ENCODE measurements at regions not wholly inside any gene's neighbourhood (a gene's known extent, or its start where the extent isn't known, plus 50 kb on each side); places are given as distances from the start of the nearest gene placed in this dataset.

DNA sequence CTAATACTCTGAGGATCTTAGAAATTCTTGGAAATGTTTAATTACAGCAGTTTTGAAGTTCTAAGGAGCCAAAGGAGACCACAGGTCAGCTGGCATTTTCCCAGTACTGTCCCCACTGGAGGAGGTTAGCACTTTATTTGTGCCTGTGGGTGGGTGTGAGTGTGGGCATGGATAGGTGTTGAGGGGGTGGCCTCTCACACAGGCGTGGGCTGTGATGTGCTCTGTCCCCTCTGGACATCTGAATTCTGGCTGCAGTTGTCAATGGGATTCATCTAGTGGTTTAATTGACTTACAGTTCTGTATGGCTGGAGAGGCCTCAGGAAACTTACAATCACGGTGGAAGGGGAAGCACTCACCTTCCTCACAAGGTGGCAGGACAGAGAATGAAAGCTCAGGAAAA is 135.4 kb upstream of the NAMPT start:
- peak overlapping the region; percentile 10 for H3K4me3 Mint-ChIP-seq
- ChIA-PET POLR2A (interaction anchor here (1.1 to 3.5 kb wide), 5 partner anchors 15 to 139 kb away, joined by 3 to 20 read pairs (median 9); partner anchors contain the start of gene NAMPT), CTCF (interaction anchor here (0.6 to 1.6 kb wide), 2 partner anchors 43 to 74 kb away, joined by 3 to 5 read pairs; no protein-coding TSS in a partner anchor)
- DNase-seq, result no peak
- TF ChIP-seq, protein P1, sequence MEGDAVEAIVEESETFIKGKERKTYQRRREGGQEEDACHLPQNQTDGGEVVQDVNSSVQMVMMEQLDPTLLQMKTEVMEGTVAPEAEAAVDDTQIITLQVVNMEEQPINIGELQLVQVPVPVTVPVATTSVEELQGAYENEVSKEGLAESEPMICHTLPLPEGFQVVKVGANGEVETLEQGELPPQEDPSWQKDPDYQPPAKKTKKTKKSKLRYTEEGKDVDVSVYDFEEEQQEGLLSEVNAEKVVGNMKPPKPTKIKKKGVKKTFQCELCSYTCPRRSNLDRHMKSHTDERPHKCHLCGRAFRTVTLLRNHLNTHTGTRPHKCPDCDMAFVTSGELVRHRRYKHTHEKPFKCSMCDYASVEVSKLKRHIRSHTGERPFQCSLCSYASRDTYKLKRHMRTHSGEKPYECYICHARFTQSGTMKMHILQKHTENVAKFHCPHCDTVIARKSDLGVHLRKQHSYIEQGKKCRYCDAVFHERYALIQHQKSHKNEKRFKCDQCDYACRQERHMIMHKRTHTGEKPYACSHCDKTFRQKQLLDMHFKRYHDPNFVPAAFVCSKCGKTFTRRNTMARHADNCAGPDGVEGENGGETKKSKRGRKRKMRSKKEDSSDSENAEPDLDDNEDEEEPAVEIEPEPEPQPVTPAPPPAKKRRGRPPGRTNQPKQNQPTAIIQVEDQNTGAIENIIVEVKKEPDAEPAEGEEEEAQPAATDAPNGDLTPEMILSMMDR (IDR thresholded peaks at IDR 0.05), result no peak
- peaks cover 30% of the 10 kb centered on the region for H3K36me3 Mint-ChIP-seq (ENCODE audit: low read depth)
- H3K9me3 Mint-ChIP-seq, result peaks cover 32% of the 10 kb centered on the region
- intact Hi-C loops (cut with micrococcal nuclease), result no loop called here
- H3K27me3 Mint-ChIP-seq, result peaks cover 6% of the 10 kb centered on the region
- no peak for ATAC-seq
- H3K27ac Mint-ChIP-seq, result peak overlapping the region; percentile 91
- H3K4me1 Mint-ChIP-seq (ENCODE audit: low read depth), result peaks cover 76% of the 10 kb centered on the region

DNA sequence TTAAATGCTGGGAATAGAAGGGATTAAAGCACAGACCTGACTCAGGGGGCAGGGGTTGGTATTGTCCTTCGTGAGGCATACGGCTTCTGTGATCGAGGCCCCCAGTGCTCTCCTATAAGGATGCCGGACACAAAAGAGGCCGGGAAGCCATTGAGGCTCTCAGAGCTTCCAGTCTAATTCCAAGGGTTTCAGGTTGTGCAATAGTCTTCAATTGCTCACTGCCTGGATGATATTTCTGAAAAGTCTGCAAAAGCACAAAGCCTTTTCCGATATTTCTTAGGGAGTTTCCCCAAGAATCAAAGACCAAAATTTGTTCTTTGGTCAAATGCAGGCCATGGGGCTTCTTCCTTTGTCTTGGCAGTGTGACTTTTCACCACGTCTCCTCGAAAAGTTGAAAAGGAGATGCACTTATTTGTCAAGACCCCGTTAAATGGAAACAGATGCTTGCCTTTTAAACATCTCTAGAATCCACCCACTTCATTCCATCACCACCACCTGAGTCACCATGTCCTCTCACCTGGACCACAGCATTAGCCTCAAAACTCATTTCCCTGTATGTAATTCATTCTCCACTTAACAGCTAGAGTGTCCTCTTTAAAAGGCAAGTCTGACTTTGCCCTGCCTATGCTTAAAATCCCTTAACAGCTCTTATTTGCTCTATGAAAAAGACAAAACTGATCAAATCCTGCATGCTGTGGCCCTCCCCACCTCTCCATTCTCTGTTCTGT is 134.8 kb upstream of the NAMPT start:
- Mint-ChIP-seq H3K36me3 (ENCODE audit: low read depth) (peaks cover 30% of the 10 kb centered on the region), H3K27ac (peak overlapping the region; percentile 91), H3K9me3 (peaks cover 32% of the 10 kb centered on the region), H3K27me3 (peaks cover 7% of the 10 kb centered on the region), H3K4me1 (ENCODE audit: low read depth) (peaks cover 70% of the 10 kb centered on the region), H3K4me3 (peak overlapping the region; percentile 10)
- intact Hi-C loops (cut with micrococcal nuclease), result no loop called here
- peak; percentile 81 for DNase-seq
- CTCF ChIA-PET, result no interaction called here
- POLR2A ChIA-PET, result interaction anchor here (0.5 to 3.5 kb wide), 9 partner anchors 14 to 566 kb away, joined by 3 to 20 read pairs (median 3); partner anchors contain the start of gene NAMPT
- TF ChIP-seq, protein P1 (IDR thresholded peaks at IDR 0.05), result no peak
- peak; percentile 79 for ATAC-seq

- ChIA-PET CTCF (no interaction called here), POLR2A (interaction anchor here (0.8 to 3.5 kb wide), 5 partner anchors 24 to 138 kb away, joined by 3 to 20 read pairs (median 9); partner anchors contain the start of gene NAMPT)
- DNase-seq (no peak), ATAC-seq (no peak)
- Mint-ChIP-seq H3K9me3 (peaks cover 27% of the 10 kb centered on the region), H3K27ac (peak overlapping the region; percentile 91), H3K4me3 (no peak overlapping the region), H3K27me3 (peaks cover 9% of the 10 kb centered on the region), H3K4me1 (ENCODE audit: low read depth) (peaks cover 59% of the 10 kb centered on the region), H3K36me3 (ENCODE audit: low read depth) (peaks cover 25% of the 10 kb centered on the region)
- TF ChIP-seq, protein P1 (IDR thresholded peaks at IDR 0.05), result no peak
- intact Hi-C loops (cut with micrococcal nuclease), result no loop called here
Measured at GRCh38 chr7:106418526-106418925, 133.7 kb upstream of the NAMPT start.

- intact Hi-C loops (cut with micrococcal nuclease), result no loop called here
Measured at GRCh38 chr7:106418094-106418493, 133.3 kb upstream of the NAMPT start.

More at GRCh38 chr7:106418094-106418493, 133.3 kb upstream of the NAMPT start:
- ChIA-PET POLR2A (no interaction called here), CTCF (no interaction called here)
- H3K4me1 Mint-ChIP-seq (ENCODE audit: low read depth), result peaks cover 55% of the 10 kb centered on the region
- TF ChIP-seq, protein P1 (IDR thresholded peaks at IDR 0.05), result no peak
- peaks cover 25% of the 10 kb centered on the region for H3K36me3 Mint-ChIP-seq (ENCODE audit: low read depth)
- peaks cover 14% of the 10 kb centered on the region for H3K27me3 Mint-ChIP-seq
- H3K4me3 Mint-ChIP-seq, result no peak overlapping the region
- peak overlapping the region; percentile 91 for H3K27ac Mint-ChIP-seq
- peaks cover 27% of the 10 kb centered on the region for H3K9me3 Mint-ChIP-seq
- no peak for DNase-seq
- no peak for ATAC-seq

All from activated CD8-positive, alpha-beta T cell treated with anti-CD3 and anti-CD28 coated beads for 36 hours (primary cell).